BJ (cell line): ENCODE measurements at regions not wholly inside any gene's neighbourhood (a gene's known extent, or its start where the extent isn't known, plus 50 kb on each side); places are given as distances from the start of the nearest gene placed in this dataset.

ENCODE experiments used
- CTCF ChIA-PET: fragments of 350-600 bp; formaldehyde crosslinking; extraction: SDS; loops from one replicate; lab custom pipeline; 2021; ENCODE audit warnings: antibody characterized with exemption, inconsistent platforms; lab: Yijun Ruan, JAX
- POLR2A ChIA-PET: fragments of 300-600 bp; sonication (Branson Sonifier 250); formaldehyde crosslinking; extraction: SDS; loops from one replicate; lab custom pipeline; 2021; ENCODE audit warnings: antibody characterized with exemption; lab: Charles Lee
- DNase-seq: peaks from one replicate; pipeline ENCODE4 v3.0.0-alpha.2; 2011; ENCODE audit warnings: low read depth
- H3K27me3 ChIP-seq: 2 replicates; pipeline ENCODE4 v1.6.0; 2011; ENCODE audit warnings: low read length; ENCODE audit not compliant: control insufficient read depth, insufficient read depth
- H3K36me3 ChIP-seq: 2 replicates; pipeline ENCODE4 v1.5.1; 2011; ENCODE audit warnings: low read length; ENCODE audit not compliant: control insufficient read depth, insufficient read depth
- H3K4me3 ChIP-seq: 2 replicates; pipeline ENCODE4 v1.5.1; 2011; ENCODE audit warnings: low read depth, mild to moderate bottlenecking, control low read depth, low read length
- CTCF ChIP-seq: IDR thresholded peaks from 2 replicates; pipeline ENCODE4 v1.5.1; 2011; ENCODE audit warnings: low read depth, mild to moderate bottlenecking, control low read depth, inconsistent platforms, low read length, moderate library complexity; ENCODE audit not compliant: insufficient read depth

GRCh38 chr21:26709090-26709489 is 136.0 kb upstream of the CYYR1 start:
- H3K4me3 ChIP-seq = no peak overlapping the region
- no peak for TF ChIP-seq CTCF
- CTCF ChIA-PET = interaction anchor here (0.7 to 2.5 kb wide), 4 partner anchors 8 to 1196 kb away, joined by 3 to 11 read pairs (median 3); no protein-coding TSS in a partner anchor
- H3K27me3 ChIP-seq = no peaks in the 10 kb centered on the region
- no peak for DNase-seq
- H3K36me3 ChIP-seq = no peaks in the 10 kb centered on the region
- POLR2A ChIA-PET = no interaction called here

GRCh38 chr21:26708223-26708800 is 135.2 kb upstream of the CYYR1 start:
- POLR2A ChIA-PET = no interaction called here

GRCh38 chr21:26707246-26707645 is 134.2 kb upstream of the CYYR1 start:
- no peak overlapping the region for H3K4me3 ChIP-seq
- ChIA-PET CTCF (interaction anchor here (1.5 to 2.5 kb wide), 3 partner anchors 10 to 29 kb away, joined by 3 to 11 read pairs (median 5); no protein-coding TSS in a partner anchor), POLR2A (no interaction called here)
- TF ChIP-seq CTCF = no peak
- no peaks in the 10 kb centered on the region for H3K27me3 ChIP-seq
- no peak for DNase-seq
- H3K36me3 ChIP-seq = no peaks in the 10 kb centered on the region

More at GRCh38 chr21:26708223-26708800, 135.2 kb upstream of the CYYR1 start:
- TF ChIP-seq CTCF = no peak
- DNase-seq = no peak
- H3K4me3 ChIP-seq = no peak overlapping the region
- H3K36me3 ChIP-seq = no peaks in the 10 kb centered on the region
- CTCF ChIA-PET = interaction anchor here (1.5 to 2.5 kb wide), 3 partner anchors 9 to 30 kb away, joined by 3 to 11 read pairs (median 5); no protein-coding TSS in a partner anchor
- H3K27me3 ChIP-seq = no peaks in the 10 kb centered on the region

DNA sequence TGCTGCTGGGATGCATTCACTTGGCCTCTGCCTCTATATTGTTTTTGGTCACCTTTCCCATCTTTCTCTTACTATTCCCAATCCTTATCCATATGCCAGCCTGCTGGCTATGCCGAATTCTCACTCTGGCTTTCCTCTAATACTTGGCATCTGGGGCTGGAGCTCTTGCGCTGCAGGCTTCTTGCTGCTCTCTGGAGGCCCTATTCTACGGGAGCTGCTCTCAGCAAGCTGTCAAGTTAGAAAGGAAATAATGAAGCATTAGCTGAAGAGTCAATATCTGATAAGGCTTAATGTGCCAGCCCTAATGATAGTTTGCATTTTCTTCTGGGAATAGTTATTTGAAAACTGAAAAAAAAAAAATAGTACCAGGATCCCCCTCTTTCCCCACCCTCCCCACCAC is 125.3 kb upstream of the CYYR1 start:
- Histone ChIP-seq H3K27me3 (no peaks in the 10 kb centered on the region), H3K36me3 (no peaks in the 10 kb centered on the region), H3K4me3 (no peak overlapping the region)
- DNase-seq = no peak
- ChIA-PET CTCF (no interaction called here), POLR2A (no interaction called here)
- no peak for TF ChIP-seq CTCF

- Histone ChIP-seq H3K36me3 (no peaks in the 10 kb centered on the region), H3K27me3 (no peaks in the 10 kb centered on the region), H3K4me3 (no peak overlapping the region)
- POLR2A ChIA-PET = no interaction called here
- no peak for DNase-seq
- CTCF ChIA-PET = no interaction called here
- TF ChIP-seq CTCF = no peak
These were observed 118.3 kb upstream of the CYYR1 start for GRCh38 chr21:26691416-26691815.
